Daoy (cell line): ENCODE measurements at regions not wholly inside any gene's neighbourhood (a gene's known extent, or its start where the extent isn't known, plus 50 kb on each side); places are given as distances from the start of the nearest gene placed in this dataset.

Experiments
- DNase-seq: peaks from one replicate; pipeline ENCODE4 v3.0.0-alpha.2; 2015; ENCODE audit warnings: low read depth

GRCh38 chr18:51821610-51822009, 518.4 kb upstream of the DCC start:
- no peak for DNase-seq

GRCh38 chr18:51824746-51825145, 515.3 kb upstream of the DCC start:
- no peak for DNase-seq

GRCh38 chr18:51833850-51834249, 506.1 kb upstream of the DCC start:
- no peak for DNase-seq

- no peak for DNase-seq
Observed at GRCh38 chr18:51848702-51849101, 491.3 kb upstream of the DCC start.

DNA sequence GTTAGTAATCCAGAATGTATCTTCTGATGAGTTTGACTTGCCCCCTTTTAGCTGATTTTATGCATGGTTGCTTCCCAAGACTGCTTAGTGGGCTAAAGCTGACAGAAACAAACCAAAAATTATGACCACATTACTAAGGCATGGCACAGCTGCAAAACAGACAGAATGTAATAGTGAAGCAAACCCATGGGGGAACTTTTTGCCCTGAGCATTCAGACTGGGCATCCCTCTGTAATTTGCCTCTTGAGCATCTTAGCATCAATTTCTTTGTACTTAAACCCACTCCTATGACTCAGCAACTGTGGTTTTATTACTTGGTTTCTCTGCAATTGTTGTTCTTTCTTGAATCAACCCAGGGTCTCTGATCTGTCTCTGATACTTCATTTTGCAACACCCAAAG, 487.3 kb upstream of the DCC start:
- DNase-seq: no peak

DNA sequence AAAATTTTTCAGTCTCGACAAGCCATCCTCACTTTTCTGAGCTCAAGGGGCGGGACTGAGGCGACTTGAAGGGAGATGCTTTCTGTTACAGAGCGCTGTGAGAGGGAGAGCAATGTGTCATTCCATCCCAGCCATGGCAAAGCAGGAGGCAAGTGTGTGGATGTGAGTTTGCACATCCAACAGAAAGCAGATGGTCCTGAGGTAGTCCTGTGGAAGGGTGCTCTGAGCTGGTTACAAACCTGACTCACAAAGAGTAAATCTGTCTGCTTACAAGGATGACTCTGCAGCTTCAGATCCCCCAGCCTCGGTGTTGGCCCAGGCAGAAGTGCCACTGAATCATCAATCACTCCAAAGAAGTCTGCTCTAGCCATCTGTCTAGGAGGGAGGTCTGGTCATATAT, 482.0 kb upstream of the DCC start:
- DNase-seq: no peak

GRCh38 chr18:51861046-51861445, 479.0 kb upstream of the DCC start:
- no peak for DNase-seq

DNA sequence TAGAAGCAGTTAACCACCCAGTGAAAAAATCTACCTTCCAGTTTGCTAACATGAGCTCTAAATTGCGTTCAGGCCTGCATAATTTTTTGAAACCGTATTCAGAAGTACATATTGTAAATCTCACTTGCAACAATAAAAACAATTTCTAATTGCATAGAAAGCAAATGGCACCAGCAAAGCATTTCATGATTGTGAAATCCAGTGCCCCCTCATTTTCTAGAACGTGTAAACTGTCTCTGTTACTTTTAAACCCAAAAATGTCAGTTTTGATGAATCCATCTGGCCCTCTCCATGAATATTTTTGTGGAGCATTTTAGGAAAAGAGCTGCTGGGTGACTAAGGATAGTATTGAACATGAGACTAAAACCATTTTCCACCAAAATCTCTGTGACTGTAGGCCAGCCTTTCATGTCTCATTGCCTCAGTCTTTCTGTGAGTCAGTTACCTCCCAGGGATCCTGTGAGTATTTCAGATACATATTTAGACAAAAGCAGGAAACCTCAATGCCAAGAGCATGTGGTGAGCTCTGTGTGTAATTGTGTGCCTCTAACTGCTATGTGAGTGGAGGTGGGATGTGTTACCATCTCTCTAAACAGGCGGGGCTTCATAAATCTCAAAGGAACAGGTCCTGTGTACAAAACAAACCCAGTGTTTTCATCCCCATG, 477.8 kb upstream of the DCC start:
- DNase-seq: no peak

DNA sequence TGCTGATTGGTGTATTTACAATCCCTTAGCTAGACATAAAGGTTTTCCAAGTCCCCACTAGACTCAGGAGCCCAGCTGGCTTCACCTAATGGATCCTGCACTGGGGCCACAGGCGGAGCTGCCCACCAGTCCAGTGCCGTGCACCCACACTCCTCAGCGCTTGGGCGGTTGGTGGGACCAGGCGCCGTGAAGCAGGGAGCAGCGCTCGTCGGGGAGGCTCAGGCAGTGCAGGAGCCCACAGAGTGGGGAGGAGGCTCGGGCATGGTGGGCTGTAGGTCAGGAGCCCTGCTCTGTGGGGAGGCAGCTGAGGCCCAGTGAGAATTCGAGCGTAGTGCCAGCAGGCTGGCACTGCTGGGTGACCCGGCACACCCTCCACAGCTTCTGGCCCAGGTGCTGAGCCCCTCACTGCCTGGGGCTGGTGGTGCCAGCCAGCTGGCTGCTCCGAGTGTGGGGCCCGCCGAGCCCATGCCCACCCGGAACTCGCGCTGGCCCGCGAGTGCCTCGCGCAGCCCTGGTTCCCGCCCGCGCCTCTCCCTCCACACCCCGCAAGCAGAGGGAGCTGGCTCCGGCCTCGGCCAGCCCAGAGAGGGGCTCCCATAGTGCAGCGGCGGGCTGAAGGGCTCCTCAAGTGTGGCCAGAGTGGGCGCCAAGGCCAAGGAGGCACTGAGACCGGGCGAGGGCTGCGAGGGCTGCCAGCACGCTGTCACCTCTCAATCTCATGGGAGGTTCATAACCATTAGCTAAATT, 475.6 kb upstream of the DCC start:
- no peak for DNase-seq

- no peak for DNase-seq
Observed at GRCh38 chr18:51865538-51865937, 474.5 kb upstream of the DCC start.

- DNase-seq: no peak
Observed at GRCh38 chr18:51867767-51868166, 472.2 kb upstream of the DCC start.

- no peak for DNase-seq
Observed at GRCh38 chr18:51878724-51879123, 461.3 kb upstream of the DCC start.

GRCh38 chr18:51879329-51879728, 460.7 kb upstream of the DCC start:
- no peak for DNase-seq

GRCh38 chr18:51881394-51881793, 458.6 kb upstream of the DCC start:
- DNase-seq: no peak

- no peak for DNase-seq
Observed at GRCh38 chr18:51884039-51884438, 456.0 kb upstream of the DCC start.

- peak; percentile 0 for DNase-seq
Observed at GRCh38 chr18:51890762-51891161, 449.2 kb upstream of the DCC start.

DNA sequence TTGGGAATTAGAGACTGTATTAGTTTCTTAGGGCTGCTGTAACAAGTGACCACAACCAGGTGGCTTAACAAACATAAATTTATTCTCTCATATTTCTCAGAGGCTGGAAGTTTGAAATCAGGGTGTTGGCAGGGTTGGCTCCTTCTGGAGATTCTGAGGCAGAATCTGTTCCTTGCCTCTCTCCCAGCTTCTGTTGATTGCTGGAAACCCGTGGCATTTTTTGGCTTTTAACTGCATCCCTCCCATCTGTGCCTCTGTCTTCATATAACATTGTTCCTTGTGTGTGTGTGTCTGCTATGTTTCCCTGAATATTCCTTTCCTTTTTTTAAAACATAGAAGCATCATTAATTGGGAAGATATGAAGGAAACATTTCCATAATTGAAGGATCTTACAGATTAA, 448.1 kb upstream of the DCC start:
- no peak for DNase-seq

DNA sequence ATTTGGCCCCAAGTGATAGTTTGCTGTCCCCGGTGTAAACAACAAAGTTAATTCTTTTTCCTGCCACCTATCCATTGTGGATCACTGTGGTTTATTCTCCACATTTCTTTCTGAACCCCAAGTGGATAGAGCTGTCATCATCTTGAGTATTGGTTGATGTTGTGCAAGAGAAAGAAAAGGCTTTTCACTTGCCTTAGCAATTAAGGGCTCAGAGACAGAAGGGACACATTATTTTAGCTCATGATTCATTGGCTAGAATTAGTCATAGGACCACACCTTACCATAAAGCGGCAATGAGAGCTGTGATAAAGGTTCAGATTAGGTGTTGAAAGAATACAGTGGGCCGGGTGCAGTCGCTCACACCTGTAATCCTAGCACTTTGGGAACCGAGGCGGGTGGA, 442.1 kb upstream of the DCC start:
- no peak for DNase-seq

DNA sequence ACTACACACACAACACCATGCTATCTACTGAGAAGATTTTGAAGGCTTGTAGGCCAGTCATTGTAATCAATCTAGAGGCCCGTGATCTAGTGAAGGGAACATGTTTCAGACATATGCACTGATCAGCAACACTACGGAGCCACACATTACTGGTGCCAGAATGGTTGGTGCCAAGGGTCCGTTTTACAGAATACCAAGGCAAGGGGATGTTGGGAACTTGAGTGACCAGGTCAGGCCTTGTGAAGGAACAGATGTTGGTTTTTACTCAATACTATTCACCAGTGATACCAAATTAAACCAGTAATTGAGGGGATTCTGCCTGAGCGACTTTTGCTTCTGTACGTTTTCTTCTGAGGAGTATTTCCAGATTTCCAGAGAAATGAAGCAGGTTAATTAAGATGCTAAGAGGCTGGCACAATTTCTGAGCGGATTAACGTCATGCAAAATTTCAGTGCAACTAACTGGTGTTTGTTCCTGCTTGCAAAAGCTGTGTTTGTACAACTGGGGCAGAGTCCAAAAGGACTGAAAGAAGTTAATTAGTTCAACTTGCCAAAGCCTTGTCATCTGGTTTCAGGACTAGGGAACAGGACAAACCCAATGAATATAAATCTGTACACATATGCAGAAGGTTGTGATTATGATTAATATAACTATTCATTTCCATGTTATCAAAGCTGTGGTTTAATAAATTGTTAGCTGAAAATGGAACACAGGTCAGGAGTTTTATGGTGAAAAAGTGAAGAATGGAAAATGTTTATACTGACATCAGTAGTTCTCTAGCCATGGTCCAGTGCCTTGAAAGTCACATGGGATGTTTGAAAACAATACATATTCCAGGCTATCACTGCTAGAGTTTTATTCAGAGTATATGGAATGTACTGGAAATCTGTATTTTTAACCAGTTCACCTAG, 432.1 kb upstream of the DCC start:
- DNase-seq: no peak

GRCh38 chr18:51908598-51908944, 431.4 kb upstream of the DCC start:
- no peak for DNase-seq

- DNase-seq: no peak
Observed at GRCh38 chr18:51911584-51911983, 428.4 kb upstream of the DCC start.

DNA sequence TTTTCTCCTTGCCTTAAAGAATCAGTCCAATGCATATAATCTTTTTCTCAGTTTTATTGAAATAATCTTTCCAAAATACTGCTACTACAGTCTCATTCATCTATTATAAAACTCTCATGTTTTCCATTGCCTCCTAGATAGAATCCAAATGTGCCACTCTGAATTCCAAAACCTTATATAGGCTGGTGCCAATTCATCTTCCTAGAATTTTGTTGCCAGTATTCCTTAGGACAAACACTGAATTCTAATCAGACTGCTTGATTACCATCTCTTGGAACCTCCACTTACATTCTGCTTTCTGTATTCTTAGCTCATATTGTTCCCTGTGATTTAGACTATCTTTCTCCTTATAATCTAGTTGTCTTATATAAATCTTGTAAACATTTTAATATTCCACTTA, 427.6 kb upstream of the DCC start:
- DNase-seq: no peak

DNA sequence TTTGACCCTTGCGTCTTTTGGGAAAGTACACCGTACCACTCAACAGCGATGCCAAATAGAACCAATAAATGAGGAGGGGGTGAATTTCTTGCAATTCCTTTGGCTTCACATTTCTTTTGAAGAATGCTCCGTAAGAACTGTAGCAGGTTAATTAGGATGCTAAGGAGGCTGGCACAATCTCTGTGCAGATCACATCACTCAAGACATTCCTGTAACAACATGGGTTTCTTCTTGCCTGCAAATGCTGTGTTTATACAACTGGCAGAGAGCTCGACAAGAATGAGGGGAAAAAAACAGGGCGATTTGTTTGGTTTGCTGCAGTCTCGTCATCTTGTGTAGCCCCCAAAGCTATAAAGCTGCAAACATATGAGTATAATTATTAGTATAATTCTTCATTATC, 424.8 kb upstream of the DCC start:
- no peak for DNase-seq
